HK-2 (cell line): ENCODE measurements at regions not wholly inside any gene's neighbourhood (a gene's known extent, or its start where the extent isn't known, plus 50 kb on each side); places are given as distances from the start of the nearest gene placed in this dataset.

ENCODE experiments used
- DNase-seq: peaks from one replicate; pipeline ENCODE4 v3.0.0-alpha.2; 2018; ENCODE audit not compliant: unreplicated experiment

GRCh38 chr14:97578982-97579548 is 781.9 kb downstream of the VRK1 start:
- DNase-seq, result no peak

- no peak for DNase-seq
Measured at GRCh38 chr14:97581016-97581415, 783.8 kb downstream of the VRK1 start.

- DNase-seq, result no peak
Measured at GRCh38 chr14:97582022-97582421, 784.8 kb downstream of the VRK1 start.

GRCh38 chr14:97584528-97584927 is 787.3 kb downstream of the VRK1 start:
- DNase-seq, result no peak

- no peak for DNase-seq
Measured at GRCh38 chr14:97592341-97592980, 795.3 kb downstream of the VRK1 start.

GRCh38 chr14:97594306-97594705 is 797.1 kb downstream of the VRK1 start:
- DNase-seq, result no peak

- no peak for DNase-seq
Measured at GRCh38 chr14:97602438-97603117, 805.4 kb downstream of the VRK1 start.

- no peak for DNase-seq
Measured at GRCh38 chr14:97603201-97603600, 806.0 kb downstream of the VRK1 start.

GRCh38 chr14:97604731-97605130 is 807.5 kb downstream of the VRK1 start:
- DNase-seq, result no peak

- DNase-seq, result no peak
Measured at GRCh38 chr14:97618401-97618800, 821.2 kb downstream of the VRK1 start.

GRCh38 chr14:97618917-97619690 is 821.9 kb downstream of the VRK1 start:
- DNase-seq, result no peak

GRCh38 chr14:97620066-97620465 is 822.9 kb downstream of the VRK1 start:
- DNase-seq, result no peak

- no peak for DNase-seq
Measured at GRCh38 chr14:97624985-97625384, 827.8 kb downstream of the VRK1 start.

GRCh38 chr14:97625477-97625876 is 828.3 kb downstream of the VRK1 start:
- DNase-seq, result no peak

- no peak for DNase-seq
Measured at GRCh38 chr14:97626088-97626487, 828.9 kb downstream of the VRK1 start.

- DNase-seq, result no peak
Measured at GRCh38 chr14:97630249-97630648, 833.1 kb downstream of the VRK1 start.

- DNase-seq, result no peak
Measured at GRCh38 chr14:97633131-97633738, 836.1 kb downstream of the VRK1 start.

- DNase-seq, result no peak
Measured at GRCh38 chr14:97634751-97635150, 837.6 kb downstream of the VRK1 start.

- DNase-seq, result no peak
Measured at GRCh38 chr14:97638864-97639263, 841.7 kb downstream of the VRK1 start.

GRCh38 chr14:97640031-97640430 is 842.8 kb downstream of the VRK1 start:
- DNase-seq, result no peak

- no peak for DNase-seq
Measured at GRCh38 chr14:97641827-97642226, 844.6 kb downstream of the VRK1 start.

GRCh38 chr14:97642631-97643030 is 845.4 kb downstream of the VRK1 start:
- no peak for DNase-seq
